ENCODE measurements at regions not wholly inside any gene's neighbourhood (a gene's known extent, or its start where the extent isn't known, plus 50 kb on each side); places are given as distances from the start of the nearest gene placed in this dataset.
A peak's percentile ranks its signal among the peaks of the same experiment; 100 is the strongest.

DNA sequence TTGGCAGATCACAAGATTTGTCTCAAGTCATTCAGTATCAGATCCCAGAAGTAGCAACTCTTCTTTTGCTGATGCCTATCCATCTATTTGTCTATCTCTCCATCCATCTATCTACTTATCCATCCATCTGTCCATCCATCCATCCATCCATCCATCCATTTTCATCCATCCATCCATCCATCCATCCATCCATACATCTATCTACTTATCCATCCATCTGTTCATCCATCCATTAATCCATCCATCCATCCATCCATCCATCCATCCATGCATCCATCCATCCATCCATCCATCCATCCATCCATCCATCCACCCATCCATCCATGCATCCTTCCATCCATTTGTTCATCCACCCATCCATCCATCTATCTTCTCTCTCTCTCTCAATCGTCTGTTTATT, 142.7 kb downstream of the PFKFB3 start:
- H3K36me3 Mint-ChIP-seq: peaks cover 3 to 5% of the 10 kb centered on the region in 2 donors
- no peaks in the 10 kb centered on the region for H3K79me2 ChIP-seq (ENCODE audit: insufficient read depth, low read length)
- no peak for DNase-seq
- H3K4me3 Mint-ChIP-seq: no peak overlapping the region
- whole genome bisulfite sequencing (ENCODE audit: insufficient coverage): no CpG with 5 or more reads among the region's 1 CpG
- peak overlapping the region in 3 of 7 donors; percentile 36 to 55 (median 52) for H3K27ac Mint-ChIP-seq
- peaks cover 0 to 4% (median 2%) of the 10 kb centered on the region in 3 donors for H3K27me3 Mint-ChIP-seq (ENCODE audit: low read depth in 3 of 3)
- no peak overlapping the region for H3K4me2 ChIP-seq (replicated peaks; ENCODE audit: extremely low read depth, low read length, poor library complexity, severe bottlenecking)
- no peak overlapping the region for H3K4me3 ChIP-seq (replicated peaks in 1 of 3; ENCODE audit: low read depth in 2 of 3, low read length in 3 of 3)
- no peak overlapping the region for H3K9ac ChIP-seq (ENCODE audit: insufficient read depth, low read length, poor library complexity, severe bottlenecking)
- TF ChIP-seq, protein P1, sequence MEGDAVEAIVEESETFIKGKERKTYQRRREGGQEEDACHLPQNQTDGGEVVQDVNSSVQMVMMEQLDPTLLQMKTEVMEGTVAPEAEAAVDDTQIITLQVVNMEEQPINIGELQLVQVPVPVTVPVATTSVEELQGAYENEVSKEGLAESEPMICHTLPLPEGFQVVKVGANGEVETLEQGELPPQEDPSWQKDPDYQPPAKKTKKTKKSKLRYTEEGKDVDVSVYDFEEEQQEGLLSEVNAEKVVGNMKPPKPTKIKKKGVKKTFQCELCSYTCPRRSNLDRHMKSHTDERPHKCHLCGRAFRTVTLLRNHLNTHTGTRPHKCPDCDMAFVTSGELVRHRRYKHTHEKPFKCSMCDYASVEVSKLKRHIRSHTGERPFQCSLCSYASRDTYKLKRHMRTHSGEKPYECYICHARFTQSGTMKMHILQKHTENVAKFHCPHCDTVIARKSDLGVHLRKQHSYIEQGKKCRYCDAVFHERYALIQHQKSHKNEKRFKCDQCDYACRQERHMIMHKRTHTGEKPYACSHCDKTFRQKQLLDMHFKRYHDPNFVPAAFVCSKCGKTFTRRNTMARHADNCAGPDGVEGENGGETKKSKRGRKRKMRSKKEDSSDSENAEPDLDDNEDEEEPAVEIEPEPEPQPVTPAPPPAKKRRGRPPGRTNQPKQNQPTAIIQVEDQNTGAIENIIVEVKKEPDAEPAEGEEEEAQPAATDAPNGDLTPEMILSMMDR (IDR thresholded peaks at IDR 0.05): no peak
- peaks cover 0 to 7% (median 4%) of the 10 kb centered on the region in 7 donors for H3K9me3 Mint-ChIP-seq
- H3K27ac ChIP-seq (ENCODE audit: low read depth in 1 of 2, low read length in 2 of 2): no peak overlapping the region
- H3K9me3 ChIP-seq (replicated peaks in 1 of 2; ENCODE audit: control insufficient read depth in 1 of 2, insufficient read depth in 1 of 2, low read length in 2 of 2): no peaks in the 10 kb centered on the region
- no peaks in the 10 kb centered on the region for H3K36me3 ChIP-seq (replicated peaks in 1 of 2; ENCODE audit: control insufficient read depth in 1 of 2, insufficient read depth in 2 of 2, low read length in 2 of 2)
- no peaks in the 10 kb centered on the region for H3K27me3 ChIP-seq (ENCODE audit: control insufficient read depth in 2 of 2, insufficient read depth in 2 of 2, low read length in 2 of 2)
- H4K20me1 ChIP-seq (ENCODE audit: insufficient read depth, low read length): no peaks in the 10 kb centered on the region
- H3K4me1 Mint-ChIP-seq: peaks cover 31% of the 10 kb centered on the region
- intact Hi-C loops (cut with micrococcal nuclease): loop anchor here (10.0 kb wide), 4 partner anchors 49 to 141 kb away; partner anchors contain the start of gene PFKFB3 (in 1 of the 2)
- peaks cover 22 to 24% of the 10 kb centered on the region in 2 donors for H3K4me1 ChIP-seq (ENCODE audit: control insufficient read depth in 1 of 2, insufficient read depth in 2 of 2, low read length in 2 of 2)
- H2AFZ ChIP-seq (ENCODE audit: insufficient read depth, low read depth, low read length, poor library complexity, severe bottlenecking): no peak overlapping the region

GRCh38 chr10:6346631-6347030, 143.9 kb downstream of the PFKFB3 start:
- Mint-ChIP-seq H3K27ac (peak overlapping the region in 4 of 7 donors; percentile 11 to 94 (median 47)), H3K4me3 (no peak overlapping the region), H3K9me3 (peaks cover 2 to 8% (median 5%) of the 10 kb centered on the region in 7 donors), H3K36me3 (peaks cover 6 to 8% of the 10 kb centered on the region in 2 donors), H3K4me1 (peaks cover 37% of the 10 kb centered on the region), H3K27me3 (ENCODE audit: low read depth in 3 of 3) (peaks cover 0 to 8% (median 1%) of the 10 kb centered on the region in 3 donors)
- no peaks in the 10 kb centered on the region for H3K36me3 ChIP-seq (replicated peaks in 1 of 2; ENCODE audit: control insufficient read depth in 1 of 2, insufficient read depth in 2 of 2, low read length in 2 of 2)
- H3K9ac ChIP-seq (ENCODE audit: insufficient read depth, low read length, poor library complexity, severe bottlenecking): no peak overlapping the region
- TF ChIP-seq, protein P1 (IDR thresholded peaks at IDR 0.05): no peak
- H3K4me2 ChIP-seq (replicated peaks; ENCODE audit: extremely low read depth, low read length, poor library complexity, severe bottlenecking): no peak overlapping the region
- H2AFZ ChIP-seq (ENCODE audit: insufficient read depth, low read depth, low read length, poor library complexity, severe bottlenecking): no peak overlapping the region
- no peak overlapping the region for H3K27ac ChIP-seq (ENCODE audit: low read depth in 1 of 2, low read length in 2 of 2)
- H3K4me1 ChIP-seq (ENCODE audit: control insufficient read depth in 1 of 2, insufficient read depth in 2 of 2, low read length in 2 of 2): peaks cover 26 to 31% of the 10 kb centered on the region in 2 donors
- WGBS (ENCODE audit: insufficient coverage): 94% methylated on average over 2 of the region's 2 CpGs
- H4K20me1 ChIP-seq (ENCODE audit: insufficient read depth, low read length): no peaks in the 10 kb centered on the region
- H3K79me2 ChIP-seq (ENCODE audit: insufficient read depth, low read length): no peaks in the 10 kb centered on the region
- H3K4me3 ChIP-seq (replicated peaks in 1 of 3; ENCODE audit: low read depth in 2 of 3, low read length in 3 of 3): no peak overlapping the region
- intact Hi-C loops (cut with micrococcal nuclease): loop anchor here (10.0 kb wide), 4 partner anchors 48 to 142 kb away; partner anchors contain the start of gene PFKFB3 (in 1 of the 2)
- no peaks in the 10 kb centered on the region for H3K27me3 ChIP-seq (ENCODE audit: control insufficient read depth in 2 of 2, insufficient read depth in 2 of 2, low read length in 2 of 2)
- peak in 2 of 3 donors; percentile 7 to 31 for DNase-seq
- peaks cover 0 to 2% of the 10 kb centered on the region in 2 donors for H3K9me3 ChIP-seq (replicated peaks in 1 of 2; ENCODE audit: control insufficient read depth in 1 of 2, insufficient read depth in 1 of 2, low read length in 2 of 2)
